ENCODE measurements at regions not wholly inside any gene's neighbourhood (a gene's known extent, or its start where the extent isn't known, plus 50 kb on each side); places are given as distances from the start of the nearest gene placed in this dataset.

- no peaks in the 10 kb centered on the region for H4K20me1 ChIP-seq (ENCODE audit: insufficient read depth, low read length)
- TF ChIP-seq CTCF (IDR thresholded peaks at IDR 0.05; ENCODE audit: low read depth, low read length) (0 out of 2 replicates have a peak, but pooled peaks have one; percentile 14), EZH2phosphoT487 (IDR thresholded peaks at IDR 0.05; ENCODE audit: low read depth) (no peak)
- H3K4me3 ChIP-seq (ENCODE audit: low read length) = no peak overlapping the region
- no peak overlapping the region for H3K27ac ChIP-seq (ENCODE audit: low read length)
- no peaks in the 10 kb centered on the region for H3K36me3 ChIP-seq (replicated peaks; ENCODE audit: low read depth, low read length)
- no peaks in the 10 kb centered on the region for H3K79me2 ChIP-seq (ENCODE audit: low read length)
- H3K27me3 ChIP-seq (ENCODE audit: low read depth, low read length) = no peaks in the 10 kb centered on the region
- no peaks in the 10 kb centered on the region for H3K9me3 ChIP-seq (ENCODE audit: insufficient read depth, low read length)
- no peak overlapping the region for H3K4me2 ChIP-seq (ENCODE audit: low read length)
- no peak overlapping the region for H3K9ac ChIP-seq (ENCODE audit: low read length)
- H3K4me1 ChIP-seq (ENCODE audit: low read length) = no peaks in the 10 kb centered on the region
- H2AFZ ChIP-seq (ENCODE audit: low read depth, low read length) = no peak overlapping the region
These were observed 613.7 kb upstream of the CDH18 start for GRCh38 chr5:20601678-20602100.

GRCh38 chr5:20590356-20590755 lies 602.4 kb upstream of the CDH18 start:
- Histone ChIP-seq H3K36me3 (replicated peaks; ENCODE audit: low read depth, low read length) (no peaks in the 10 kb centered on the region), H2AFZ (ENCODE audit: low read depth, low read length) (no peak overlapping the region), H3K4me2 (ENCODE audit: low read length) (no peak overlapping the region), H4K20me1 (ENCODE audit: insufficient read depth, low read length) (no peaks in the 10 kb centered on the region), H3K4me1 (ENCODE audit: low read length) (no peaks in the 10 kb centered on the region), H3K79me2 (ENCODE audit: low read length) (no peaks in the 10 kb centered on the region), H3K9me3 (ENCODE audit: insufficient read depth, low read length) (no peaks in the 10 kb centered on the region), H3K27me3 (ENCODE audit: low read depth, low read length) (no peaks in the 10 kb centered on the region), H3K27ac (ENCODE audit: low read length) (no peak overlapping the region), H3K4me3 (ENCODE audit: low read length) (no peak overlapping the region), H3K9ac (ENCODE audit: low read length) (no peak overlapping the region)
- TF ChIP-seq EZH2phosphoT487 (IDR thresholded peaks at IDR 0.05; ENCODE audit: low read depth) (no peak), CTCF (IDR thresholded peaks at IDR 0.05; ENCODE audit: low read depth, low read length) (no peak)

- no peaks in the 10 kb centered on the region for H3K79me2 ChIP-seq (ENCODE audit: low read length)
These were observed 587.6 kb upstream of the CDH18 start for GRCh38 chr5:20575571-20575970.

GRCh38 chr5:20574576-20574975 lies 586.6 kb upstream of the CDH18 start:
- no peak for TF ChIP-seq EZH2phosphoT487 (IDR thresholded peaks at IDR 0.05; ENCODE audit: low read depth)
- no peak for TF ChIP-seq CTCF (IDR thresholded peaks at IDR 0.05; ENCODE audit: low read depth, low read length)
- Histone ChIP-seq H2AFZ (ENCODE audit: low read depth, low read length) (no peak overlapping the region), H3K27me3 (ENCODE audit: low read depth, low read length) (no peaks in the 10 kb centered on the region), H4K20me1 (ENCODE audit: insufficient read depth, low read length) (no peaks in the 10 kb centered on the region), H3K79me2 (ENCODE audit: low read length) (no peaks in the 10 kb centered on the region), H3K36me3 (replicated peaks; ENCODE audit: low read depth, low read length) (no peaks in the 10 kb centered on the region), H3K4me1 (ENCODE audit: low read length) (peaks cover 15% of the 10 kb centered on the region), H3K27ac (ENCODE audit: low read length) (no peak overlapping the region), H3K4me3 (ENCODE audit: low read length) (no peak overlapping the region), H3K9ac (ENCODE audit: low read length) (no peak overlapping the region), H3K9me3 (ENCODE audit: insufficient read depth, low read length) (no peaks in the 10 kb centered on the region), H3K4me2 (ENCODE audit: low read length) (no peak overlapping the region)

More at GRCh38 chr5:20575571-20575970, 587.6 kb upstream of the CDH18 start:
- no peak overlapping the region; the same call in 1 of the 2 replicates for H3K4me3 ChIP-seq (ENCODE audit: low read length)
- no peak overlapping the region for H3K9ac ChIP-seq (ENCODE audit: low read length)
- peak overlapping the region; percentile 17; the same call in 1 of the 2 replicates for H3K4me2 ChIP-seq (ENCODE audit: low read length)
- TF ChIP-seq EZH2phosphoT487 (IDR thresholded peaks at IDR 0.05; ENCODE audit: low read depth) (no peak), CTCF (IDR thresholded peaks at IDR 0.05; ENCODE audit: low read depth, low read length) (no peak)
- H3K4me1 ChIP-seq (ENCODE audit: low read length) = peaks cover 15% of the 10 kb centered on the region
- H2AFZ ChIP-seq (ENCODE audit: low read depth, low read length) = no peak overlapping the region
- no peaks in the 10 kb centered on the region for H3K36me3 ChIP-seq (replicated peaks; ENCODE audit: low read depth, low read length)
- H3K27me3 ChIP-seq (ENCODE audit: low read depth, low read length) = no peaks in the 10 kb centered on the region
- H3K27ac ChIP-seq (ENCODE audit: low read length) = no peak overlapping the region
- H3K9me3 ChIP-seq (ENCODE audit: insufficient read depth, low read length) = no peaks in the 10 kb centered on the region
- no peaks in the 10 kb centered on the region for H4K20me1 ChIP-seq (ENCODE audit: insufficient read depth, low read length)
